Smooth muscle cell (in vitro differentiated cells): ENCODE measurements at regions not wholly inside any gene's neighbourhood (a gene's known extent, or its start where the extent isn't known, plus 50 kb on each side); places are given as distances from the start of the nearest gene placed in this dataset.
A peak's percentile ranks its signal among the peaks of the same experiment; 100 is the strongest.

ENCODE experiments used
- DNase-seq: peaks from one replicate; lab custom pipeline; 2025; ENCODE audit not compliant: unreplicated experiment; lab: John Stamatoyannopoulos, UW
- H2AFZ ChIP-seq: fragments of 200-600 bp; sonication (generic); 2 replicates; pipeline ENCODE4 v1.6.0; 2016; ENCODE audit warnings: antibody characterized with exemption, low read depth, mild to moderate bottlenecking
- H3F3A ChIP-seq: fragments of 200-600 bp; sonication (generic); 2 replicates; pipeline ENCODE4 v1.6.0; 2017; ENCODE audit warnings: antibody characterized with exemption, low read depth
- H3K27ac ChIP-seq: fragments of 200-600 bp; sonication (generic); 2 replicates; pipeline ENCODE4 v1.5.1; 2016; ENCODE audit warnings: low read depth, mild to moderate bottlenecking
- H3K27me3 ChIP-seq: fragments of 200-600 bp; sonication (generic); 2 replicates; pipeline ENCODE4 v1.6.1; 2016; ENCODE audit warnings: low read depth, mild to moderate bottlenecking
- H3K36me3 ChIP-seq: fragments of 200-600 bp; sonication (generic); 2 replicates; pipeline ENCODE4 v1.5.1; 2016; ENCODE audit warnings: low read depth
- H3K4me1 ChIP-seq: fragments of 200-600 bp; sonication (generic); 2 replicates; pipeline ENCODE4 v1.5.1; 2016; ENCODE audit warnings: low read depth
- H3K4me2 ChIP-seq: fragments of 200-600 bp; sonication (generic); 2 replicates; pipeline ENCODE4 v1.6.0; 2016; ENCODE audit warnings: mild to moderate bottlenecking
- H3K4me3 ChIP-seq: fragments of 200-600 bp; sonication (generic); 2 replicates; pipeline ENCODE4 v1.5.1; 2016; ENCODE audit warnings: mild to moderate bottlenecking
- H3K79me2 ChIP-seq: fragments of 200-600 bp; sonication (generic); 2 replicates; pipeline ENCODE4 v1.6.0; 2016; ENCODE audit warnings: low read depth, mild to moderate bottlenecking
- H3K9ac ChIP-seq: fragments of 200-600 bp; sonication (generic); 2 replicates; pipeline ENCODE4 v1.6.0; 2016; ENCODE audit warnings: low read depth
- H3K9me3 ChIP-seq: fragments of 200-600 bp; sonication (generic); replicated peaks from 2 replicates; pipeline ENCODE4 v1.5.1; 2016; ENCODE audit warnings: low read depth
- H4K20me1 ChIP-seq: fragments of 200-600 bp; sonication (generic); 2 replicates; pipeline ENCODE4 v1.6.0; 2016; ENCODE audit warnings: low read depth
- CTCF ChIP-seq: fragments of 200-600 bp; sonication (generic); IDR thresholded peaks from 2 replicates; pipeline ENCODE4 v1.5.1; 2017; ENCODE audit warnings: borderline replicate concordance, mild to moderate bottlenecking, antibody characterized with exemption; ENCODE audit not compliant: insufficient read depth, poor library complexity, severe bottlenecking
- WGBS: methylation state at CpG from one replicate; pipeline ENCODE4 v1.1.7; 2016; ENCODE audit warnings: low lambda C conversion rate; 5-methylcytosine and 5-hydroxymethylcytosine counted together

GRCh38 chr17:83012200-83012785, 67.1 kb upstream of the METRNL start:
- H2AFZ ChIP-seq, result no peak overlapping the region
- WGBS, result 93% methylated on average over 20 of the region's 23 CpGs
- no peak for DNase-seq
- H3K36me3 ChIP-seq, result no peaks in the 10 kb centered on the region
- H3K4me3 ChIP-seq, result no peak overlapping the region
- peak overlapping the region; percentile 35 for H3K27ac ChIP-seq
- H3K9ac ChIP-seq, result no peak overlapping the region
- no peak for TF ChIP-seq CTCF
- H3F3A ChIP-seq, result no peaks in the 10 kb centered on the region
- H4K20me1 ChIP-seq, result no peaks in the 10 kb centered on the region
- no peaks in the 10 kb centered on the region for H3K9me3 ChIP-seq
- H3K27me3 ChIP-seq, result no peaks in the 10 kb centered on the region
- H3K4me1 ChIP-seq, result no peaks in the 10 kb centered on the region
- no peak overlapping the region for H3K4me2 ChIP-seq
- H3K79me2 ChIP-seq, result no peaks in the 10 kb centered on the region

- H3K36me3 ChIP-seq, result no peaks in the 10 kb centered on the region
- peak overlapping the region; percentile 35 for H3K27ac ChIP-seq
- no peaks in the 10 kb centered on the region for H3K4me1 ChIP-seq
- TF ChIP-seq CTCF, result no peak
- no peaks in the 10 kb centered on the region for H3K9me3 ChIP-seq
- no peaks in the 10 kb centered on the region for H3K79me2 ChIP-seq
- no peaks in the 10 kb centered on the region for H3K27me3 ChIP-seq
- H3F3A ChIP-seq, result no peaks in the 10 kb centered on the region
- H3K4me3 ChIP-seq, result no peak overlapping the region
- DNase-seq, result no peak
- H2AFZ ChIP-seq, result no peak overlapping the region
- H3K9ac ChIP-seq, result no peak overlapping the region
- WGBS, result 86% methylated on average over 36 of the region's 41 CpGs
- no peaks in the 10 kb centered on the region for H4K20me1 ChIP-seq
- H3K4me2 ChIP-seq, result no peak overlapping the region
These were observed 66.3 kb upstream of the METRNL start for GRCh38 chr17:83012868-83013778.

GRCh38 chr17:83013779-83014117, 65.7 kb upstream of the METRNL start:
- DNase-seq, result no peak
- Histone ChIP-seq H3K4me1 (no peaks in the 10 kb centered on the region), H3K4me3 (no peak overlapping the region), H3K9ac (no peak overlapping the region), H3F3A (no peaks in the 10 kb centered on the region), H3K27ac (no peak overlapping the region), H3K27me3 (no peaks in the 10 kb centered on the region), H3K9me3 (no peaks in the 10 kb centered on the region), H3K36me3 (no peaks in the 10 kb centered on the region), H3K79me2 (no peaks in the 10 kb centered on the region), H2AFZ (no peak overlapping the region), H3K4me2 (no peak overlapping the region), H4K20me1 (no peaks in the 10 kb centered on the region)
- TF ChIP-seq CTCF, result no peak
- WGBS, result 90% methylated on average over 11 of the region's 11 CpGs
